Fibroblast of peridontal ligament (primary cell): ENCODE measurements at regions not wholly inside any gene's neighbourhood (a gene's known extent, or its start where the extent isn't known, plus 50 kb on each side); places are given as distances from the start of the nearest gene placed in this dataset.
"Not testable (repeated sequence)": the region's sequence is repeated elsewhere in the genome, so short reads cannot be mapped to it uniquely, and the experiment has no call there.

ENCODE experiments used
- DNase-seq: peaks from one replicate; pipeline ENCODE4 v3.0.0-alpha.2; 2010; ENCODE audit errors: extremely low read depth

GRCh38 chr13:85603735-85604134, 195.5 kb downstream of the SLITRK6 start:
- no peak for DNase-seq

- DNase-seq: no peak
These were observed 197.7 kb downstream of the SLITRK6 start for GRCh38 chr13:85601526-85601925.

- peak; percentile 64 for DNase-seq
These were observed 201.3 kb downstream of the SLITRK6 start for GRCh38 chr13:85597790-85598500.

- no peak for DNase-seq
These were observed 207.0 kb downstream of the SLITRK6 start for GRCh38 chr13:85592211-85592610.

- peak; percentile 16 for DNase-seq
These were observed 208.8 kb downstream of the SLITRK6 start for GRCh38 chr13:85590231-85590931.

- DNase-seq: no peak
These were observed 210.2 kb downstream of the SLITRK6 start for GRCh38 chr13:85589021-85589420.

- no peak for DNase-seq
These were observed 210.9 kb downstream of the SLITRK6 start for GRCh38 chr13:85588359-85588758.

GRCh38 chr13:85586856-85587255, 212.4 kb downstream of the SLITRK6 start:
- DNase-seq: no peak

- peak; percentile 21 for DNase-seq
These were observed 212.8 kb downstream of the SLITRK6 start for GRCh38 chr13:85586422-85586831.

GRCh38 chr13:85582890-85583289, 216.3 kb downstream of the SLITRK6 start:
- DNase-seq: no peak

GRCh38 chr13:85575110-85575509, 224.1 kb downstream of the SLITRK6 start:
- no peak for DNase-seq

GRCh38 chr13:85567909-85568308, 231.3 kb downstream of the SLITRK6 start:
- DNase-seq: no peak

- DNase-seq: peak; percentile 45
These were observed 233.6 kb downstream of the SLITRK6 start for GRCh38 chr13:85565652-85566051.

- DNase-seq: no peak
These were observed 234.6 kb downstream of the SLITRK6 start for GRCh38 chr13:85564598-85564997.

- DNase-seq: no peak
These were observed 236.9 kb downstream of the SLITRK6 start for GRCh38 chr13:85562282-85562681.

- DNase-seq: peak; percentile 55
These were observed 241.3 kb downstream of the SLITRK6 start for GRCh38 chr13:85557691-85558467.

- no peak for DNase-seq
These were observed 248.2 kb downstream of the SLITRK6 start for GRCh38 chr13:85551012-85551411.

- no peak for DNase-seq
These were observed 249.4 kb downstream of the SLITRK6 start for GRCh38 chr13:85549819-85550218.

- DNase-seq: not testable (repeated sequence)
These were observed 250.4 kb downstream of the SLITRK6 start for GRCh38 chr13:85548845-85549244.

- no peak for DNase-seq
These were observed 253.4 kb downstream of the SLITRK6 start for GRCh38 chr13:85545771-85546170.

GRCh38 chr13:85544756-85545155, 254.5 kb downstream of the SLITRK6 start:
- no peak for DNase-seq

- peak; percentile 65 for DNase-seq
These were observed 256.1 kb downstream of the SLITRK6 start for GRCh38 chr13:85543144-85543543.

GRCh38 chr13:85541476-85541875, 257.7 kb downstream of the SLITRK6 start:
- DNase-seq: no peak
